ENCODE measurements at regions not wholly inside any gene's neighbourhood (a gene's known extent, or its start where the extent isn't known, plus 50 kb on each side); places are given as distances from the start of the nearest gene placed in this dataset.

DNA sequence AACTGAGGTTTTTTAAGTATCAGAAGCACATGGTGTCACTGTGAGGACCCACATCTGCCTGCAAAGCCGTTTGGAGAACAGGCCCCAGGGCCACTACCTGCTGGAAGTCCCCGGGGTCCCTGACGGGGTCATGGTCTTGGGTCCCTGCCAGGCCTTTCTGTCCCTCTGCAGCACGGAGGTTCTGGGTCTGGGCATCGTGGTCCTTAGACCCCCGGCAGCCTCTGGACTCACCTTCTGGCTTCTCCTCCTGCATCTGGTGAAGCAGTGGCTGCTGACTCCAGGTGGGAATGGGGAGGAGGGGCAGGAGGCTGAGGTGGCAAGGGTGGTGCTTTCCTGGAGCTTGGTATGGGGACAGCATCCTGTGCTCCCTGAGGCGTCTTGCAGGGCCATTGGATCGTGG lies 198.6 kb downstream of the TEX29 start:
- no peak for DNase-seq

DNA sequence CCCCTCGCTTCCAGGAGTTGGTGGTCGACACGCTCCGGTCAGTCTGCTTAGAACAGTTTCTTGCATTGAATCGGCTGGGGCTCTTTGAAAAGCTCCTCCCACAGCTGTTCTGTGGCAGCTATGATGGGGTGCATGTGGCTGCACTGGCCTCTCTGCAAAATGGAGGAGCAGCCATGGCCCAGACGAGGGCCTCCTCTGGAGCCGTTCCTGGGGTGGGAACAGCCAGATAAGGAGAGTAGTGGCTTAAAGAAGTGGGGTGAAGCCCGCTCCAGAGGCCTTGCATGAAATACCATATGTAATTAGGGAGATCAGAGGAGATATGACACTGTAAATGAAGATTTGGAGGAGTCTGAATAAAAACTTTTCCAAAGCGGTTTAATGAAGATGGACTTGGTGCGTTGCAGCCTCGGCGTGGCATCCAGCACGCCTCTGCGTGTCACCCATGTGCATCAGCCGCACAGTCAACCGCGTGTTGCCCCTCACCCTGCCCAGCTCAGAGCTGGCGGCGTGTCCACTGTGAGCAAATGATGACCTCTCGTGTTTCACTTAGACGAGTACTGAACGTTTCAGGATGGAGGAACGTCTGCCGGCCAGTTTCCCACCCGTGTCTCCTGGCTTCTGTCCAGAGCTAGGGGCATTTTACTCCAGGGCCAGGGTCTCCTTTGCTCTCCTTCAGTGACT lies 199.2 kb downstream of the TEX29 start:
- DNase-seq: no peak

DNA sequence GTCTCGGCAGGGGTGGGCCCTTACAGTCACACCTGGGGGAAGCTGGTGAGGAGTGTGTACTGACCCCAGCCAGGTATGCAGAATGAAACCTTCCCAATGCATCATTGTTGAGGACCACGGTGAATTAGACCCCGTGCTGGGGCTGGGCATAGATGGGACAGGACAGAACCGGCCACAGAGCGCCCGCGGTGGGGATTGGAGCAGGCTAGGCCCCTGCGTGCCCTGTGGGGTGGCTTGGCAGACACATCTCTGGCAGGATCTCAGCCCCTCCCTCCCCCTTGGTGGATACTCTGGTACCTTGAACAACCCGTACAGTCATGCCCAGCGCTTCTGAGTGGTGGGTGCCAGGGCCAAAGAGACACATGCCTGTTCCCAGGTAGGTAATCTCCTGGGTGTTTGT lies 200.6 kb downstream of the TEX29 start:
- DNase-seq: no peak

DNA sequence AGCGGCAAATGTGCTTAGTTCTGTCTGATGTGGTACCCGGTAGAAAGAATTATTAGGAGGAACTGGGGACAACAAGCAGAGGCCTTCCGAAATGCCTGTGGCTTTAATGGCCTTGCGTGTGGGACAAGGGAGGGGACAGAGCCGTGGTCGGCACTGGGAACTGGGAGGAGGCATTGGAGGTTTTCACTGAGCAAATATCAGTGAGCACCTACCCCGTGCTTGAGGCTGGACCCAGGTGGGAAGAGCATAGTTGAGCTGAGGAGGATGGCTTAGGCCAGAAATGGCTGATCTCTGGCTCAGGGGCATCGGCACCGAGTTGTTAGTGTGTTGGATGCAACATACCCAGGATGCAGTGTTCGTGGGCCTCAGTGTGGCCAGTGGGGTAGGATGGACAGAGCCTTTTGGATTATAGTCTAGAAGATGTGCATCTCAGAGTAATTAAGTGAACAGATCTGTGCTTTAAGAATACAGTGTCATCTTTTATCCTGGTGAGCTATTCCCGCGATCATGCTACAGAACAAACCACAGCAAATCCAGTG lies 201.3 kb downstream of the TEX29 start:
- no peak for DNase-seq

DNA sequence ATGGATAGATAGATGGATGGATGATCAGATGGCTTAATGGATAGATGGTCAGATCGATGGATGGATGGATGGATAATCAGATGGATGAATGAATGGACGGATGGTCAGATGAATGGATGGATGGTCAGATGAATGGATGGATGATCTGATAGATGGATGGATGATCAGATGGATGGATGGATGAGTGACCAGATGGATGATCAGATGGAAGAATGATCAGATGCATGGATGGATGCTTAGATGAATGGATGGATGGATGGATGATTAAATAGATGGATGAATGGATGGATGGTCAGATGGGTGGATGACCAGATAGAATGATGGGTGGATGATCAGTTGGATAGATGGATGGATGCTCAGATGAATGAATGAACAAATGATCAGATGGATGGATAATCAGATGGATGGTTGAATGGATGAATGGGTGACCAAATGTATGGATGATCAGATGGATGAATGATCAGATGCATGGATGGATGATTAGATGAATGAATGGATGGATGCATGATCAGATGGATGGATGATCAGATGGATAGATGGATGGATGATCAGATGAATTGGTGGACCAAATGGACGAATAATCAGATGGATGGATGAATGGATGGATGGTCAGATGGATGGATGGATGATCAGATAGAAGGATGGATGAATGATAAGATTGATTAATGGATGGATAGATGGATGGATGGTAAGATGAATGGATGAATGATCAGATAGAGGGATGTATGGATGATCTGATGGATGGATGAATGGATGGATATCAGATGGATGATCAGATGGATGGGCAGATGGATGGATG lies 205.1 kb downstream of the TEX29 start:
- DNase-seq: no peak

DNA sequence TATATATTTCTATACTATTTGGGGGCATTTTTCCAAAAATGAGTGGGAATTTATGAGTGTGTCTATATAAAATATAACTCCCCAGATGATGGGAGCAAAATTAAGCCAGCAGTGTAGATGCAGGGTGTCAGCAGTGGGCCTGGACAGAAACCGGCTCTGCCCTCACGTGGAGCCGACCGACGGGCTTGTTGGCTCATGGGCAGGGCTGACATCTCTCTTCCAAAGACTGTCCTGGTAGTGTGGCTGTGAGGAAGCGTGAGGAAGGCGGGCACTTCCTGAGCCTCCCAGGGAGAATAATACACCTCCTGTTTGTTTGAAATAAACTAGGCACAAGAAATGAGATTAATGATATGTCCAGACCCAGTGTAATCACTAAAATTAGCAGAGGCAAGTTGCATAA lies 206.5 kb downstream of the TEX29 start:
- DNase-seq: no peak

DNA sequence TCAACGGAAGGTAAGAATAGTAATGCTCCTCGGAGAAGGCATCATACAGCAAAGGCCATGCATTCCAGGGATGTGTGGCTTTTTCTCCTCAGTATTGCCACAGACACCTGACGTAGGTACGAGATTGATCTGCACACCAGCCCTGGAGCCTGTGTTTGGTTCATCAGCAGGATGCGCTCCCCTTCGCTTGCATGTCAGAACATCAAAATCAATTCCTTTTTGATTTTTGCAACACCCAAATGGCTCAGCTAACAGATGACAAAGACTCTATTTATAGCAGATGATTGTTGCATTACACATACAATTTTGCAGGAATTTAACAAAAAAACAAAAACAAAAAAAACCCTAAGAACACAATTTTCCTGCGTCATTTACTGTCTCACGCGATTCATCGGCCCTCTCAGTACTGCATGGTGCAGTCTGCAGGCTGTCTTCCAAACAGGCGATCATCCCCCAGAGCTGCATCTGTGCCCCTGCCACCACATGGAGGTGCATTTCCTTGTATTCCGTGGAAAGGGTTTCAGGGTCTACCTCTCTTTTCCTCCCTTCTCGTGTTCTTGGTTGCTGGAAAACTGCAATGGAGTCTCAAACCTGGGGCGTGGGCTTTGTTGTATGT lies 207.3 kb downstream of the TEX29 start:
- no peak for DNase-seq

DNA sequence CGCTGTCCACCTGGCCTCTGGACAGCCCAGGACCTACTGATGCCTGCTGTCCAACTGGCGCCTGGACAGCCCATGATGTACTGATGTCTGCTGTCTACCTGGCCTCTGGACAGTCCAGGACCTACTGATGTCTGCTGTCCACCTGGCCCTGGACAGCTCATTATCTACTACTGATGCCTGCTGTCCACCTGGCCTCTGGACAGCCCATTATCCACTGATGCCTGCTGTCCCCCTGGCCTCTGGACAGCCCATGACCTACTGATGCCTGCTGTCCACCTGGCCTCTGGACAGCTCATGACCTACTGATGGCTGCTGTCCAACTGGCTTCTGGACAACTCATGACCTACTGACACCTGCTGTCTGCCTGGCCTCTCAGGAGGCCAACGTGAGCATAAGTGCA lies 208.1 kb downstream of the TEX29 start:
- DNase-seq: no peak

DNA sequence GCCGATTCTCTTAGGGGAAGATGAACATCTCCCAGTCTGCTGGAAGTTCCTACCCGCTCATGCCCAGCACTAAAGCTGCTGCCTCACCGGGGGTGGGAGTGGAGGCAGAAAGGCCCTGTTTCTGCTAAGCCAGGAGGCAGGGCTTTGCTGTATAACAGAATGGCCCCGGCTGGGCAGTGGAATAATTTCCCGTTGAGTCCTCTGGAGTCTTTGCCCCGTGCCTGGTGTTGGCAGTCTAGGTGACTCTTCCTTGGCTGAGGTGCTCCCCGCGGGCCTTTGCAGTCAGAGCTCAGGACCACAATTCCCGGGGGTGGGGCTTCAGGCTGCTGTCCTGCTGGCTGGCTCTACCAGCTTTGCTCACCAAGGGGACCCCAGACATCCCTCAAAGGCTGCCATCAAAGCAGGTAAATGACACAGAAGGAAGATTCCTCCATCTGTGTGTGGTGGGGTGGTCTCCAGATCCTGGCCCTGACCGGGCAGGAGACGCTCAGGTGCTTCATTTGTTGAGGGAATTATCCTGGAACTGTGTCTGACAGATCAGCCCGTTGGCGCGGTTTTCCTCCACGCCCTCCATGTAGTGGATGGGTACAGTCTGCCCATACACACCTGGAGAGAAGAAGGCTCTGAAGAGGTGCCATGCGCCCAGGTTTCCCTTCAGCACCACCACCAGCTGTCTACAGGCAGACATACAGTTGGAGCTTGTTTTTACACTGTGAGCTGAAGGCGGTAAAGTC lies 209.9 kb downstream of the TEX29 start:
- no peak for DNase-seq

DNA sequence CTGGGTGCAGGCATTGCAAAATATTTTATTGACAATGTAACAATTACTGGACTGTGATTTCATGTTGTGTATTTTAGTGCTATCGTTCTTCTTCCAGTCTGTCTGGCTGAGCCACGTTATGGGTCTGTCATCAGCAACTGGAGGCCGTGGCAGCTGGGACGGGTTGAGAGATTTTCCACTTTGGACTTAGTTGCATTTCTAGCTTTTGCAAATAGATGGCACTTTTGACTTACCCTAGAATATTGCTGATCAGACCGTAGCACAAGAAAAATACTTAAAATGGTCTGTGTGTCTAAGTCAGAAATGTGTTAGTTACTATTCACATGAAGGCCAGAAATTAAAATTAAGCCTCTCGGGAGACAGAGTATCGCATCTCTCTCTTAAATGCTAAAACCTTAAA lies 211.1 kb downstream of the TEX29 start:
- peak; percentile 68 for DNase-seq

DNA sequence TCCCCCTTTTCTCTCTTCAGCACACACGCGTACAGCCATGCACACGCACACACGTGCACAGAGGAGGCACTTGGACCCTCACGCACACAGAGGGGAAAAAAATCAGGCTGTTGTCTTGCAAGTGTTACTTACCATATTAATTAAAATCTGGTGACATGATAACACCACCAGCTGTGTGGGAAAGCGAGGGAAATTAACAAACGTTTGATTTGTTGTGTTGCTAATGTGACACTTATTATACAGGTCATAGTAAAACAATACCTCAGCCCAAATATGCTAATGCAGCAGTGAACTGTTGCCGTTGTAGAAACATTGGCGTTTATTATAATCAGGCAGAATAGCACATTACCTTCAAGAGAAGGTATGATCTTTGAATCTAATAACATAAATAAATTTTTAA lies 211.7 kb downstream of the TEX29 start:
- no peak for DNase-seq

DNA sequence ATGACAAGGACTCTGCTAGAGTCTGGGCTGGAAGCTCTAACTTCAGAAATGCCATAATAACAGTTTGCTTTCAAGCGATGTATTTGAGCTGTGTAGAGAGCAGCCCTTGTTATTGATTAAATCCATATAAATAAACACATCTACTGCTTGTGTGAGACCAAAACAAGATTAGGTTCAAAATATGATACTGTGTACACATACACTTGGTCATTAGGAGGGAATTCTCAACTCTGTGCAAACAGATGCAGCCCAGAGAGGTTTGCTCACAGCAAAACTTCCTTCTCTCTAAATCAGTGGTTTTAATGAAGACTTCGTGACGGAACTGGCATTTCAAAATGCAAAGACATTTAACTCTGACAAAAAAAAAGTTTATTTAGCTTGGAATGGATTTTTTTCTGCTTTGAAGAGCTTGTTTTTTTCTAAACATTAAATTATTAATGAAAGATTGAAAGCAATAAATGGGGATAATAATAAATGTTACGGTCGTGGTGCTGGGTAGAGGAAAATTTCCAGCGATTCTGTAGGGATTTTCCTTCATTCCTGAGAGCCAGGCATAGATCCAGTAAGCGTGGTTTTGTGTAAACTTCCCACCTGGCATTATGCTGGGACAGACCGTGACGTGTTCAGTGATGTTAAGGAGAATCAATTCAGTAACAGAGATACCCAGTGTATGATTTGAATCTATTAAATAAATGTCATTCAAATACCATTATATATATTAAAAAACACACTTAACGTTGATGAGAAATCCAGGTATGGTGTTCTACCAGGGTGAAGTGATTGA lies 213.7 kb downstream of the TEX29 start:
- no peak for DNase-seq

DNA sequence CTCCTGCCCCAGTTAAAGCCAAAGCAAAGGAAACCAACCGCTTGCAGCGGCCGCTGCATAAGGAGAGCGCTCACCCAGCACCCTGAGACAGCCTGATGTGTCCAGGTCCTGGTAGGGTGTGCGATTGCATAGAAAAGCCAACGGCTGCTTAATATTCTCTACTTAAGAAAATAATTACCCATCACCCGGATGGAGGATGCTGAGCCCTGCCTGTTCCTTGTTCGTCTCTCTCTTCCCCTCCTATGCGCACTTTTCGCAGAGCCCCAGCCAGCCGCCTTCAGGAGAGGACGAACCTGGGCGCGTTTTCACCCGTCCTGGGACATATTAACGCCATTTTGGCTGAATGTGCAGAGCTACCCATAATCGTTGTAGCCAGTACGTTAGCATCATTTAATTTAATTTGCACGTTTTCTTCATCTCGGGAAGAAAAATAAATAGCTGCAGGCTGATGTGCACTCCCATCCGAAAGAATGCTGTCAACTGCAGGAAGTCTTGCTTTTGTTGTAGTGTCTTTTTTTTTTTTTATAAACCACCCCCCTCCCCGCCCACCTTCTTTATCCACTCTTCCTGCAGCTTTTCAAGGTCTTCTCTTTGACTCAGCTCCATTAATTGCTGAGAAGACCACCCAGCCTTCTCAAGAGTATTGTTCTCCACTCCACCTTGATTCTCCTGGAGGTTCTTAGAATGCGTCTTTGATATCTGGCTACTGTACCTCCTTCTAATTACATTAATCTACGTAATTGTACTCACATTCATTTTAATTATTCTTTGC lies 214.5 kb downstream of the TEX29 start:
- peak; percentile 56 for DNase-seq

DNA sequence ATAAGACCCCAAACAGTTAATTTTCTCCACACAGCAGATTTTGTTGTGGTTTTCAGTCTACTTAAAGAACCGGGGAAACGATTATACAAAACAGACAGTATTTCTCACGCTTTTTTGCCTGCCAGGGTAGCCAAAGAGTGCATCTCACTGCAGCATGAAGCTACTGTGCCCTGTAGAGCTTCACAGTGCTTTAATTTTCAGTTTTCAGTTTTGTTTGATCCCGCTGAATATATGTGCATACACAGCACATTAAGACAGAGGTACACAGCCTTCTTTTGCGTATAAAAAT lies 215.0 kb downstream of the TEX29 start:
- peak; percentile 53 for DNase-seq

DNA sequence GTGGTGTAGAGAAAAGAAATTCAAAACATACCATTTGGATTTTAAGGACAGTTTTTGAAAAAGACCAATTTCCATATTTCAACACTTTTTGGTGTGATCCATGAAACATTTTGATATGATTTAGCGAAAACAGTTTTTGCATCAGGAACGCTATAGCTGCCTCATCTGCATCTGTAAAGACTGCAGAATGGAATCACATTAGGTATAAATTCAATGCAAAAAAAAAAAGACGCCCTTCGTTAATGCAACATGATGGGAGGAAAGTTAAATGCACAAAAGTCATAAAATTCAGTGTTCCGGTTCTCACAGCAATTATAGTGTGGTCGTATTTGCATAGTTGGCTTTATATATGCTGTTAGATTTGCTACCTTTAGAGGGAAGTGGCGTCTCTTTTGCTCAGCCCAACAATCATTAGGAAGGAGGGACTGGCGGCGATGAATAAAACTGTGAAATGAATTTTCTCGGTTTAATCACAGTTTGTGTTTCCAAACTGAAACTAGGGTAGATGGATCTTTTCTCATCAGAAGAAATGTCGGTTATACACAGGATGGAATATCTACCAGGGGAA lies 215.7 kb downstream of the TEX29 start:
- no peak for DNase-seq

DNA sequence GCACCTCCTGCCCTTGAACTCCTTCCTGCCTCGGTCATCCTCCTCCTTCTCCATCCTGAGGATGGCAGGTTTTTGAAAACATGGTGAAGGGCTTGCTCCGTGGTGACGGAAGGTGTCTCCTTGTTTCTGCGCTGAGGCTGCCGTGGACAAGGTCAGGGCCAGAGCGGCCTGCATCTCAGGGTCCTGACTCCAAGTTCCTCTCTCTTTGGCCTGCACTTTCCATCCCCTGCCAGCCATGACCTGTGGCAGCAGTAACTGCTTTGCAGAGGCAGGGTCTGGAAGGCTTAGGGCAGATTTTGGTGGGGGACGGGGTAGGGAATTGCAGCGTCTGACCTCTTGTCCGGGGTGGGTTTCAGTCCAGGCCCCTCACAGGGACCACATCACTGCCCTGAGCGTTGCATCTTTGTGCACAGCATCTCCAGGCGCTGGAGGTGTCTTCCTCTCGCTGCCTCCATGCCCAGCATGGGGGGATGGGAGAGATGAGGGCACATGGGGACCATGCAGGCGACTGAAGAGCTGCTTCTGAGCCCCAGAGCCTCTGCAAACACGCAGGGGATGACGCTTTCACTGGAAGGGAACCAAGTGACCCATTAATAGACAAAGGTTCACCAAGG lies 216.8 kb downstream of the TEX29 start:
- DNase-seq: no peak

DNA sequence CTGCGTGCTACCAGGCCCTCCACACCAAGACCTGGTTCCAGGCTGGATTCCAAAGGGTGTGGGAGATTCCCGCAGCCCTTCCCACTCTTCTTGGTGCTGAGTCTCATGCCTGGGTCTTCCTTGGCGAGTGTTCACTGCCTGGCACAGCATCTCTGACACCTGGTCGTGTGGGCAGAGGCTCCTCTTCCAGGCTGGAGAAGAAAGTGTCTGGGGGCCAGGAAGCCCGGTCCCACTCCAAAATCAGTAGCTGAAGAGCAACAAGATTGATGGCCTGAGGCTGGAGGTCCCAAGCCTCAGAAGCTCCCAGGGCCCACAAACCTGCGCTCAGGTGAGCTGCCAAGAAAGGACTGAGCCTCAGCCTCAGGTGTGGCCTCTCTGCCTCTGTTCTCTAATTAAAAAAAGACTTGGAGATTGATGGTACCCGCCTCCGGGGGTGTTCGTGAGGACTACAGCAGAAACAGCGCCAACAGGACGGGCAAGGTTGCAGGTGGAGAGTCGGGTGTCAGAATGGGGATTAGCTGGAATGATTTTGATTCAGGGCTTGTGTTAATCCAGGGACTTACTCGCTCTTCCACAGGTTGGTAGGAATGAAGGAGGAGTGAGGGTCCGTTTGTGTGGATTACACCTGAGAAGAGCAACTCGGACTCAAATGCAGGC lies 217.5 kb downstream of the TEX29 start:
- DNase-seq: no peak

DNA sequence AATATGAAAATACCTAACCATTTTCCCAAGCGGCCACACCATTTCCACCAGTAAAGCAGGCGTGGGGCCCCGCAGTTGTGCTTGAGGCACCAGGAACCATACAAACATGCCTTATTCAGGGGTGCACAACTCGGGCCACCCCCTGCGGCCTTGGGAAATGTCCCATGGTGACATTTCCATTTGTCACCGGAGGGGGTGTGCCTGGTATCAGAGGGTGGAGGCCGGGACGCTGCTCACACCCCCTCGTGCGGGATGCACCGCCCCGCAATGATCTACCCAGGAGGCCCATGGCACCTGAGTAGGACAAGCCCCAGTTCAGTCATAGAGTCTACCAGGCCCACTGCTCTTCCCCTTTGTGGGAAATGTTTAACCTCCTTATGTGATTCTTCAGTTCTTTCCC lies 218.8 kb downstream of the TEX29 start:
- no peak for DNase-seq

DNA sequence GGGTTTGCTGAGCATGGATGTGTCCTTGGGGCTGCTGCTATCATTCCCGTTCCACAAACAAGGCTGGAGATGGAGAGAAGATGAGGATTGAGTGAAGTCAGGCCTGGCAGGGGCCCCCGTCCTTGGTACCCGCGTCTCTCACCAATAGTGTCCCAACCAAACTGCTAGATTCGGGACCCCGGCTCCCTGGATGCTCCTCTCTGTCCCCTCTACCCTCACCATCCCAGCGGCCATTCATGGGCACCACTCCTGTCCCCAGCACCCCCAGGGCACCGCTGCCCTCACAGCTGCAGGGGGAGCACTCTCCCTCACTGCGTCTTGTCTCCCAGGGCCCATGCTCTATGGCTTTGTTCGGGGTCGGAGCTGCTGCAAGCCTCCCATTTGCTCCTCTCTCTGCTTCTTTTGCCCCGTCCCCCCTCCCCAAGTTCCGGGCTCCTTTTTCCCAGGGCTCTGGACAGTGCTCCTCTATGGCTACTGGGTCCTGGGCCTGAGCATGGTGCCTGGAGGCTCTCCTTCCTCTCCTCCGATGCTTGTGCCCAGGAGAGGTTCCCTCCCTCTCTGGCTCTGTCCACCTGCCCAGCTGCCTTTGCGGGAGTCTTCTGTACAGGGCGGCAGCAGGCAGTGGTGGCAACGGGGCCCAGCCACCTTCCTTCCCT lies 219.5 kb downstream of the TEX29 start:
- no peak for DNase-seq

DNA sequence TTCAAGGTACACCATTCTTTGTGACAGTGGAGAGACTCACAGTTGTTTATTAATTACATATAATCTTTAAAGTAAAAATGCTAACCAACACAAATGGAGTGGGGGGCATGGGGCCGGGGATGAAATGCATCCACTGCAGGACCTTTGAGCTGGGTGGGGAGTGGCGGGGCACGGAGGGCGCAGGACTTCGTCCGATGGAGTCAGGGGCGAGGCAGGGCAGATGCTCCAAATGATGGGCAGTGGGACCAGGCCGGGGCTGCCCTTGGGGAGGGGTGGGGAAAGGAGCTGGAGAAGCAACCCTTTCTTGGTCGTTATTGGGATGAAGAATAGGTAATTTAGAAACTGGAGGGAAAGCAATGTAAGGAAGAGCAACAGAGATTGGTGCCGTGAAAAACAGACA lies 220.0 kb downstream of the TEX29 start:
- DNase-seq: no peak
